HG02759 (cell line): ENCODE measurements at regions not wholly inside any gene's neighbourhood (a gene's known extent, or its start where the extent isn't known, plus 50 kb on each side); places are given as distances from the start of the nearest gene placed in this dataset.
"Not testable (repeated sequence)": the region's sequence is repeated elsewhere in the genome, so short reads cannot be mapped to it uniquely, and the experiment has no call there.

Experiments
- ATAC-seq: cut with Tn5 transposase; IDR thresholded peaks from one replicate; pipeline ENCODE4 v1.9.1; 2021; ENCODE audit warnings: mild to moderate bottlenecking, moderate library complexity; ENCODE audit not compliant: unreplicated experiment

- no peak for ATAC-seq
Measured at GRCh38 chr4:138643827-138644226, 371.8 kb upstream of the NOCT start.

GRCh38 chr4:138639018-138639741 is 376.4 kb upstream of the NOCT start:
- no peak for ATAC-seq

GRCh38 chr4:138636781-138637180 is 378.8 kb upstream of the NOCT start:
- ATAC-seq, result no peak

- no peak for ATAC-seq
Measured at GRCh38 chr4:138634915-138635314, 380.7 kb upstream of the NOCT start.

- no peak for ATAC-seq
Measured at GRCh38 chr4:138633580-138633904, 382.0 kb upstream of the NOCT start.

- no peak for ATAC-seq
Measured at GRCh38 chr4:138632856-138633579, 382.6 kb upstream of the NOCT start.

GRCh38 chr4:138630666-138631065 is 384.9 kb upstream of the NOCT start:
- no peak for ATAC-seq

- no peak for ATAC-seq
Measured at GRCh38 chr4:138629669-138630068, 385.9 kb upstream of the NOCT start.

GRCh38 chr4:138627096-138627495 is 384.9 kb upstream of the SLC7A11 start:
- ATAC-seq, result no peak

GRCh38 chr4:138622362-138622761 is 380.2 kb upstream of the SLC7A11 start:
- ATAC-seq, result not testable (repeated sequence)

- no peak for ATAC-seq
Measured at GRCh38 chr4:138616775-138617174, 374.6 kb upstream of the SLC7A11 start.

GRCh38 chr4:138614398-138615142 is 372.4 kb upstream of the SLC7A11 start:
- no peak for ATAC-seq

- no peak for ATAC-seq
Measured at GRCh38 chr4:138612428-138612827, 370.3 kb upstream of the SLC7A11 start.

- no peak for ATAC-seq
Measured at GRCh38 chr4:138611721-138612120, 369.6 kb upstream of the SLC7A11 start.

GRCh38 chr4:138611017-138611416 is 368.9 kb upstream of the SLC7A11 start:
- ATAC-seq, result no peak

GRCh38 chr4:138609943-138610350 is 367.8 kb upstream of the SLC7A11 start:
- ATAC-seq, result peak; percentile 66

GRCh38 chr4:138604556-138604955 is 362.4 kb upstream of the SLC7A11 start:
- no peak for ATAC-seq

GRCh38 chr4:138602664-138603063 is 360.5 kb upstream of the SLC7A11 start:
- ATAC-seq, result no peak

GRCh38 chr4:138599965-138600364 is 357.8 kb upstream of the SLC7A11 start:
- no peak for ATAC-seq

- no peak for ATAC-seq
Measured at GRCh38 chr4:138598226-138598625, 356.1 kb upstream of the SLC7A11 start.

GRCh38 chr4:138596896-138597295 is 354.7 kb upstream of the SLC7A11 start:
- ATAC-seq, result no peak
